Upper lobe of left lung (tissue), 6 donors: ENCODE measurements at regions not wholly inside any gene's neighbourhood (a gene's known extent, or its start where the extent isn't known, plus 50 kb on each side); places are given as distances from the start of the nearest gene placed in this dataset.

Experiments
- ATAC-seq, 2 donors: fragments of 200-7000 bp; cut with Tn5 transposase; one replicate each; pipeline ENCODE4 v1.9.1; 2022; ENCODE audit warnings: mild to moderate bottlenecking in 2 of 2, moderate library complexity in 2 of 2; ENCODE audit not compliant: low FRiP score in 2 of 2
- DNase-seq, 2 donors: peaks; one replicate each; pipeline ENCODE4 v3.0.0-alpha.2; 2019 to 2020
- H3K27ac ChIP-seq, 4 donors: fragments of 200-600 bp; sonication (generic); one replicate each; pipeline ENCODE4 v1.5.1; 2016 to 2019
- H3K27me3 ChIP-seq, 4 donors: fragments of 200-600 bp; sonication (generic); one replicate each; pipeline ENCODE4 v1.5.1; 2017 to 2019
- H3K36me3 ChIP-seq, 4 donors: fragments of 200-600 bp; sonication (generic); one replicate each; pipeline ENCODE4 v1.5.1; 2016 to 2019
- H3K4me1 ChIP-seq, 4 donors: fragments of 200-600 bp; sonication (generic); one replicate each; pipeline ENCODE4 v1.5.1; 2018 to 2019
- H3K4me3 ChIP-seq, 4 donors: fragments of 200-600 bp; sonication (generic); one replicate each; pipeline ENCODE4 v1.5.1; 2017 to 2019; ENCODE audit warnings: mild to moderate bottlenecking in 2 of 4, moderate library complexity in 1 of 4
- H3K9me3 ChIP-seq, 4 donors: fragments of 200-600 bp; sonication (generic); one replicate each; pipeline ENCODE4 v1.5.1; 2018 to 2019
- EP300 ChIP-seq, 4 donors: sonication (generic); formaldehyde crosslinking; IDR thresholded peaks; one replicate each; pipeline ENCODE4 v1.5.1; 2017; ENCODE audit warnings: antibody characterized with exemption in 4 of 4, control low read depth in 2 of 4
- POLR2A ChIP-seq, 4 donors: fragments of 450-650 bp; IDR thresholded peaks; one replicate each; pipeline ENCODE4 v1.5.1; 2016 to 2017; ENCODE audit warnings: antibody characterized with exemption in 4 of 4, mild to moderate bottlenecking in 2 of 4
- POLR2AphosphoS5 ChIP-seq, 2 donors: sonication (generic); formaldehyde crosslinking; IDR thresholded peaks; one replicate each; pipeline ENCODE4 v1.5.1; 2017; ENCODE audit warnings: antibody characterized with exemption in 2 of 2
- WGBS, 2 donors: methylation state at CpG; one replicate each; pipeline ENCODE4 v1.1.5; 2017 to 2018; 5-methylcytosine and 5-hydroxymethylcytosine counted together
- TF ChIP-seq, protein P1 (sequence below), 6 experiments: fragments of 450-650 bp in 4 of 6; fragments of 200-600 bp in 2 of 6; sonication (generic) in 2 of 6; IDR thresholded peaks; one replicate each; pipeline ENCODE4 v1.5.1; 2016 to 2019; ENCODE audit warnings: antibody characterized with exemption in 6 of 6
- donor health status: DM: no; HTN: no; CAD: no; lungs with moderate emphysema.
- donor health status: DM: no; HTN: yes; CAD: no; lungs with severe emphysema.

DNA sequence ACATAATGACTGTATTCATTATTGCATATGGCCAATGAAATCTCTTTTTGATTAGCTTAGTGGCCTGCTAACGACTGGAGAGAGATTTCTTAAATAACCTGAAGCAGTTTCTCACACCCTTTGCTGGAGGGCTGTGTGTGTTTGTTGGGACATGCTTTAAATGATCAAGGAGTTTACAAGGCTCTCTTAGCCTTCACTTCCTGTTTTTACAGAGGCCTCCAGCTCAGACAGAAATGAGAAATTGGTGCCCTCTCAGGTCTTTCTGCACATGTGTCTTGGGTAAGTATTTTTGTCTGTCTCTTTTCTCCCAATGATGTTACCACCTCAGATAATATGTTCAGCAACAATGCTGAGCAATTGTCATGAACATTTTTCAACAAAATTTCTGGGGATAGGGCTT is 884.4 kb upstream of the CNTN5 start:
- 44 to 64% methylated on average over 1 of the region's 1 CpG for WGBS, 2 donors
- no peaks in the 10 kb centered on the region for H3K4me1 ChIP-seq
- H3K36me3 ChIP-seq, result no peaks in the 10 kb centered on the region
- H3K9me3 ChIP-seq, result no peaks in the 10 kb centered on the region
- ATAC-seq, result no peak
- no peak overlapping the region for H3K4me3 ChIP-seq
- TF ChIP-seq POLR2AphosphoS5 (IDR thresholded peaks at IDR 0.05), result no peak
- no peak for TF ChIP-seq EP300 (IDR thresholded peaks at IDR 0.05)
- no peak for TF ChIP-seq POLR2A (IDR thresholded peaks at IDR 0.05)
- TF ChIP-seq, protein P1, sequence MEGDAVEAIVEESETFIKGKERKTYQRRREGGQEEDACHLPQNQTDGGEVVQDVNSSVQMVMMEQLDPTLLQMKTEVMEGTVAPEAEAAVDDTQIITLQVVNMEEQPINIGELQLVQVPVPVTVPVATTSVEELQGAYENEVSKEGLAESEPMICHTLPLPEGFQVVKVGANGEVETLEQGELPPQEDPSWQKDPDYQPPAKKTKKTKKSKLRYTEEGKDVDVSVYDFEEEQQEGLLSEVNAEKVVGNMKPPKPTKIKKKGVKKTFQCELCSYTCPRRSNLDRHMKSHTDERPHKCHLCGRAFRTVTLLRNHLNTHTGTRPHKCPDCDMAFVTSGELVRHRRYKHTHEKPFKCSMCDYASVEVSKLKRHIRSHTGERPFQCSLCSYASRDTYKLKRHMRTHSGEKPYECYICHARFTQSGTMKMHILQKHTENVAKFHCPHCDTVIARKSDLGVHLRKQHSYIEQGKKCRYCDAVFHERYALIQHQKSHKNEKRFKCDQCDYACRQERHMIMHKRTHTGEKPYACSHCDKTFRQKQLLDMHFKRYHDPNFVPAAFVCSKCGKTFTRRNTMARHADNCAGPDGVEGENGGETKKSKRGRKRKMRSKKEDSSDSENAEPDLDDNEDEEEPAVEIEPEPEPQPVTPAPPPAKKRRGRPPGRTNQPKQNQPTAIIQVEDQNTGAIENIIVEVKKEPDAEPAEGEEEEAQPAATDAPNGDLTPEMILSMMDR (IDR thresholded peaks at IDR 0.05), result no peak
- no peak for DNase-seq
- no peaks in the 10 kb centered on the region for H3K27me3 ChIP-seq
- H3K27ac ChIP-seq, result no peak overlapping the region

DNA sequence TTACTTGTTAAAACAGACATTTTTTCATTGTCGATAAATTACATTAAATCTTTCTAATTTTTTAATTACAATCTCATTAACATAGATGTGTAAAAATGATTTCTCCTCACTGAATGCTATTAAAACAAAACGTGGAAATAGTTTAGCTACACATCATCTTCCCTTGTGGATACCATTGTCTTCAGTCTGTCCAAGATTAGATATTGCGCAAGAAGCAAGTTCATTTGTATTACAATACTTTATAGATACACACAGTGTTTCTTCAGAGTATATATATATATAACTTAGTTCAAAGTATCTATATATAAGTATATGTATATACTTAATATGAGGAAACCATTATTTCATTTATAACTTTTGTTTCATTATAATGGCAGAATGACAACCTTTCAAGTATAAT is 883.3 kb upstream of the CNTN5 start:
- no peaks in the 10 kb centered on the region for H3K4me1 ChIP-seq
- no peak overlapping the region for H3K27ac ChIP-seq
- no peak for ATAC-seq
- DNase-seq, result no peak
- H3K27me3 ChIP-seq, result no peaks in the 10 kb centered on the region
- WGBS, 2 donors, result 79 to 81% methylated on average over 3 of the region's 3 CpGs
- no peak for TF ChIP-seq POLR2AphosphoS5 (IDR thresholded peaks at IDR 0.05)
- TF ChIP-seq, protein P1 (IDR thresholded peaks at IDR 0.05), result no peak
- TF ChIP-seq POLR2A (IDR thresholded peaks at IDR 0.05), result no peak
- H3K9me3 ChIP-seq, result no peaks in the 10 kb centered on the region
- H3K36me3 ChIP-seq, result no peaks in the 10 kb centered on the region
- no peak overlapping the region for H3K4me3 ChIP-seq

DNA sequence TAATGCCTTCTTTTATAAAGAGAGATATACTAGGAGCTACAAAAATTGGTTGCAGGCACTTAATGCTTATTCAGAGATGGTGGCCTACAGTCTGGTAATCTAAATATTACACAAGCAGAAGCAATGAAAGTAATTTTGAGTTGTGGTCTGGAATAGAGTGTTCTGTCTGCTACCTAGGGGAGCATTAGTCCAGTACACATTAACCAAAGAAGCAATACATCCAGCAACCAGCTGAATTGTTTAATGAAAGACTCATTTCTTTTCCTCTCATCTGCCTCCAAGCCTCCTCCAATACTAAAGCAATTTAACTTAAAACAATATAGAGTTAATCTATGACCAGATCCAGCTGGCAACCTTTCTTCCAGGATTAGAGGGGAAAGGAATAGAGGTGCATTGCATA is 877.1 kb upstream of the CNTN5 start:
- no peak for TF ChIP-seq POLR2A (IDR thresholded peaks at IDR 0.05)
- no peak for TF ChIP-seq POLR2AphosphoS5 (IDR thresholded peaks at IDR 0.05)
- no peak for TF ChIP-seq EP300 (IDR thresholded peaks at IDR 0.05)
- TF ChIP-seq, protein P1 (IDR thresholded peaks at IDR 0.05), result no peak
- no peaks in the 10 kb centered on the region for H3K4me1 ChIP-seq
- no peak for ATAC-seq
- no peaks in the 10 kb centered on the region for H3K36me3 ChIP-seq
- no peaks in the 10 kb centered on the region for H3K27me3 ChIP-seq
- H3K4me3 ChIP-seq, result no peak overlapping the region
- no peak overlapping the region for H3K27ac ChIP-seq
- H3K9me3 ChIP-seq, result peaks cover 0 to 3% (median 0%) of the 10 kb centered on the region in 4 donors
- DNase-seq, result no peak

DNA sequence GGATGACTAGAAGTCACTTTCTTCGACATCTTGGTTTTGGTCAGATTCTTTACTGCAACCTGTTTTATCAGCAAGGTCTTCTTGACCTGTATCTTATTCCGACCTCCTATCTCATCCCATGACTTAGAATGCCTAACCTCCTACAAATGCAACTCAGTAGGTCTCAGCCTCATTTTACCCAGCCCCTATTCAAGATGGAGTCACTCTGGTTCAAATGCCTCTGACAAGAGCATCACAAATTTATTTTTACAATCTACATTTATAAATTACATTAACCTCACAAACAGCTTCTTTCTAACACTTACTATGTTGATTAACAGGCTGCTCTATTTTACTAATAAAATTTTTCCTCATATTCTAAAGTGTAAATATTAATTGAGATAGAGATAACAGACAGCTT is 867.0 kb upstream of the CNTN5 start:
- H3K27me3 ChIP-seq, result no peaks in the 10 kb centered on the region
- no peak for TF ChIP-seq POLR2AphosphoS5 (IDR thresholded peaks at IDR 0.05)
- TF ChIP-seq, protein P1 (IDR thresholded peaks at IDR 0.05), result no peak
- no peak for TF ChIP-seq EP300 (IDR thresholded peaks at IDR 0.05)
- TF ChIP-seq POLR2A (IDR thresholded peaks at IDR 0.05), result no peak
- no peaks in the 10 kb centered on the region for H3K4me1 ChIP-seq
- peaks cover 0 to 6% (median 2%) of the 10 kb centered on the region in 4 donors for H3K9me3 ChIP-seq
- H3K27ac ChIP-seq, result no peak overlapping the region
- DNase-seq (no peak), ATAC-seq (no peak)
- 74 to 78% methylated on average over 2 of the region's 2 CpGs for WGBS, 2 donors
- H3K36me3 ChIP-seq, result no peaks in the 10 kb centered on the region
- no peak overlapping the region for H3K4me3 ChIP-seq

DNA sequence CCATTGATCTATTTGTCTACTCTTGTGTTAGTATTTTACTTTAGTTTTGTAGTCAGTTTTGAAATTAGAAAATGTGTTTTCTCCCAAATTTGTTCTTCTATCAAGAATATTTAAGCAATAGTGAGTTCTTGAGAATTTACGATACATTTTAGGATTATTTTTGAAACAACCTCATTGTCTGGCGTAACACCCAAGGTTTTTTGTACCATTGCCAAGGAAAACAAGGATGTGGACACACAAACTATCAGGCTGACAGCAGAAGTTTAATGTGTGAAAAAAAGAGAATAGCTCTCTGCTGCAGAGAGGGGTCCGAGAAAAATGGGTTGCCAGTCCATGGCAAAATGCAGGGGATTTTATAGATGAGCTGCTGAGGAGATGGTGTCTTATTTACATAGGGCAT is 865.1 kb upstream of the CNTN5 start:
- Histone ChIP-seq H3K4me1 (no peaks in the 10 kb centered on the region), H3K27me3 (no peaks in the 10 kb centered on the region), H3K27ac (no peak overlapping the region), H3K4me3 (no peak overlapping the region), H3K36me3 (no peaks in the 10 kb centered on the region), H3K9me3 (peaks cover 0 to 3% (median 1%) of the 10 kb centered on the region in 4 donors)
- ATAC-seq (no peak), DNase-seq (no peak)
- TF ChIP-seq, protein P1 (IDR thresholded peaks at IDR 0.05), result no peak
- no peak for TF ChIP-seq POLR2A (IDR thresholded peaks at IDR 0.05)
- no peak for TF ChIP-seq EP300 (IDR thresholded peaks at IDR 0.05)
- TF ChIP-seq POLR2AphosphoS5 (IDR thresholded peaks at IDR 0.05), result no peak
- WGBS, 2 donors, result 74 to 78% methylated on average over 3 of the region's 3 CpGs
